WTC11 (cell line): ENCODE measurements at regions not wholly inside any gene's neighbourhood (a gene's known extent, or its start where the extent isn't known, plus 50 kb on each side); places are given as distances from the start of the nearest gene placed in this dataset.

Source experiments
- CTCF ChIP-seq: fragments of 200-600 bp; IDR thresholded peaks from 2 replicates; pipeline ENCODE4 v1.8.0; 2022; ENCODE audit warnings: antibody characterized with exemption
- GTF2I ChIP-seq: fragments of 250-450 bp; sonication (Bioruptor Pico); conservative IDR thresholded peaks from 2 replicates; pipeline ENCODE4 v1.4.0; 2021; ENCODE audit warnings: mild to moderate bottlenecking
- IRF1 ChIP-seq: sonication (generic); formaldehyde crosslinking; IDR thresholded peaks from 2 replicates; pipeline ENCODE4 v1.8.0; 2023; ENCODE audit warnings: missing genetic modification reagents
- SOX15 ChIP-seq: fragments of 250-450 bp; sonication (Bioruptor Pico); IDR thresholded peaks from 2 replicates; pipeline ENCODE4 v1.9.0; 2021; ENCODE audit warnings: mild to moderate bottlenecking
- TF ChIP-seq, protein P1 (sequence below): sonication (generic); formaldehyde crosslinking; IDR thresholded peaks from 2 replicates; pipeline ENCODE4 v1.8.0; 2022; ENCODE audit warnings: mild to moderate bottlenecking, missing genetic modification reagents
- TF ChIP-seq, protein P2 (sequence below): sonication (generic); formaldehyde crosslinking; IDR thresholded peaks from 2 replicates; pipeline ENCODE4 v1.8.1; 2022; ENCODE audit warnings: low read depth, missing genetic modification reagents, borderline replicate concordance

GRCh38 chr22:26975865-26976264 lies 318.5 kb downstream of the MIAT start:
- no peak for TF ChIP-seq GTF2I (CRISPR knock-in tag)
- no peak for TF ChIP-seq SOX15
- TF ChIP-seq IRF1 (CRISPR knock-in tag), result no peak
- TF ChIP-seq, protein P1, sequence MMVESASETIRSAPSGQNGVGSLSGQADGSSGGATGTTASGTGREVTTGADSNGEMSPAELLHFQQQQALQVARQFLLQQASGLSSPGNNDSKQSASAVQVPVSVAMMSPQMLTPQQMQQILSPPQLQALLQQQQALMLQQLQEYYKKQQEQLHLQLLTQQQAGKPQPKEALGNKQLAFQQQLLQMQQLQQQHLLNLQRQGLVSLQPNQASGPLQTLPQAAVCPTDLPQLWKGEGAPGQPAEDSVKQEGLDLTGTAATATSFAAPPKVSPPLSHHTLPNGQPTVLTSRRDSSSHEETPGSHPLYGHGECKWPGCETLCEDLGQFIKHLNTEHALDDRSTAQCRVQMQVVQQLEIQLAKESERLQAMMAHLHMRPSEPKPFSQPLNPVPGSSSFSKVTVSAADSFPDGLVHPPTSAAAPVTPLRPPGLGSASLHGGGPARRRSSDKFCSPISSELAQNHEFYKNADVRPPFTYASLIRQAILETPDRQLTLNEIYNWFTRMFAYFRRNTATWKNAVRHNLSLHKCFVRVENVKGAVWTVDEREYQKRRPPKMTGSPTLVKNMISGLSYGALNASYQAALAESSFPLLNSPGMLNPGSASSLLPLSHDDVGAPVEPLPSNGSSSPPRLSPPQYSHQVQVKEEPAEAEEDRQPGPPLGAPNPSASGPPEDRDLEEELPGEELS (CRISPR knock-in tag), result no peak
- TF ChIP-seq, protein P2, sequence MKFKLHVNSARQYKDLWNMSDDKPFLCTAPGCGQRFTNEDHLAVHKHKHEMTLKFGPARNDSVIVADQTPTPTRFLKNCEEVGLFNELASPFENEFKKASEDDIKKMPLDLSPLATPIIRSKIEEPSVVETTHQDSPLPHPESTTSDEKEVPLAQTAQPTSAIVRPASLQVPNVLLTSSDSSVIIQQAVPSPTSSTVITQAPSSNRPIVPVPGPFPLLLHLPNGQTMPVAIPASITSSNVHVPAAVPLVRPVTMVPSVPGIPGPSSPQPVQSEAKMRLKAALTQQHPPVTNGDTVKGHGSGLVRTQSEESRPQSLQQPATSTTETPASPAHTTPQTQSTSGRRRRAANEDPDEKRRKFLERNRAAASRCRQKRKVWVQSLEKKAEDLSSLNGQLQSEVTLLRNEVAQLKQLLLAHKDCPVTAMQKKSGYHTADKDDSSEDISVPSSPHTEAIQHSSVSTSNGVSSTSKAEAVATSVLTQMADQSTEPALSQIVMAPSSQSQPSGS, result no peak
- no peak for TF ChIP-seq CTCF
